Neural progenitor cell (in vitro differentiated cells): ENCODE measurements at regions not wholly inside any gene's neighbourhood (a gene's known extent, or its start where the extent isn't known, plus 50 kb on each side); places are given as distances from the start of the nearest gene placed in this dataset.

Source experiments
- EZH2 ChIP-seq: fragments of 200-600 bp; sonication (generic); IDR thresholded peaks from 2 replicates; pipeline ENCODE4 v1.6.1; 2017; ENCODE audit warnings: antibody characterized with exemption, mild to moderate bottlenecking, moderate library complexity
- EZH2phosphoT487 ChIP-seq: fragments of 200-600 bp; sonication (generic); IDR thresholded peaks from 2 replicates; pipeline ENCODE4 v1.6.1; 2017; ENCODE audit warnings: antibody characterized with exemption
- TF ChIP-seq, protein P1 (sequence below): fragments of 200-600 bp; sonication (generic); IDR thresholded peaks from 2 replicates; pipeline ENCODE4 v1.5.1; 2017; ENCODE audit warnings: antibody characterized with exemption, mild to moderate bottlenecking

DNA sequence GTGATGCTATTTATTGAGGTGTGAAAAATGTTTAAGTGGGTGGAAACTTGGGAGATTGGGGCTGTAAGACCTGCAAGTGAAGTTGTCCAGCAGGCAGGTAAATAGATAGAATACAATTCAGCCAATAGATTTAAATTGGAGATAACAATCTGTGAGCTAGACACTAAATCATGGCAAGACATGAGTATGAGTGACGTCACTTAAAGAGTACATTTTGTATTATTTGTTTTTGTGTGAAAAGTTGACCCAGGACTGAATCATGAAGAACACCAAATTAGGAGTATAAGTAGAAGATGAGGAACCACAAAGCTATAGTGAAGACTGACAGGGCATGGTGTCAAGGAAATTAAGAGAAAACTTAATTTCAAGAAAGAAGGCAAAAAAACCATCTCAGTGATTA is 249.1 kb upstream of the SEMA3C start:
- TF ChIP-seq, protein P1, sequence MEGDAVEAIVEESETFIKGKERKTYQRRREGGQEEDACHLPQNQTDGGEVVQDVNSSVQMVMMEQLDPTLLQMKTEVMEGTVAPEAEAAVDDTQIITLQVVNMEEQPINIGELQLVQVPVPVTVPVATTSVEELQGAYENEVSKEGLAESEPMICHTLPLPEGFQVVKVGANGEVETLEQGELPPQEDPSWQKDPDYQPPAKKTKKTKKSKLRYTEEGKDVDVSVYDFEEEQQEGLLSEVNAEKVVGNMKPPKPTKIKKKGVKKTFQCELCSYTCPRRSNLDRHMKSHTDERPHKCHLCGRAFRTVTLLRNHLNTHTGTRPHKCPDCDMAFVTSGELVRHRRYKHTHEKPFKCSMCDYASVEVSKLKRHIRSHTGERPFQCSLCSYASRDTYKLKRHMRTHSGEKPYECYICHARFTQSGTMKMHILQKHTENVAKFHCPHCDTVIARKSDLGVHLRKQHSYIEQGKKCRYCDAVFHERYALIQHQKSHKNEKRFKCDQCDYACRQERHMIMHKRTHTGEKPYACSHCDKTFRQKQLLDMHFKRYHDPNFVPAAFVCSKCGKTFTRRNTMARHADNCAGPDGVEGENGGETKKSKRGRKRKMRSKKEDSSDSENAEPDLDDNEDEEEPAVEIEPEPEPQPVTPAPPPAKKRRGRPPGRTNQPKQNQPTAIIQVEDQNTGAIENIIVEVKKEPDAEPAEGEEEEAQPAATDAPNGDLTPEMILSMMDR, result no peak
- TF ChIP-seq EZH2 (no peak), EZH2phosphoT487 (no peak)
